ENCODE measurements at regions not wholly inside any gene's neighbourhood (a gene's known extent, or its start where the extent isn't known, plus 50 kb on each side); places are given as distances from the start of the nearest gene placed in this dataset.

DNA sequence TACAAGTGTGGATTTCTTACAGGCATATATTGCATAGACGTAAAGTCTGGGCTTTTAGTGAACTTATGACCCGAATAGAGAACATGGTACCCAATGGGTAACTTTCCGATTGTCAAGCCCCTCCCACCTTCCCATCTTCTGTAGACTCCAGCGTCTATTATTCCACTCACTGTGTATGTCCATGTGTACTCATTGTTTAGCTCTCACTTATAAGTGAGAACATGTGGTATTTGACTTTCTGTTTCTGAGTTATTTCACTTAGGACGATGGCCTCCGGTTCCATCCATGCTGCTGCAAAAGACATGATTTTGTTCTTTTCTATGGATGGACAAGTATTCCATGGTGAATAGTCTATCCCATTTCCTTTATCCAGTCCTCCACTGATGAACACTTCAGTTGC lies 306.4 kb downstream of the CD83 start (continued):
- TF ChIP-seq, protein P1, sequence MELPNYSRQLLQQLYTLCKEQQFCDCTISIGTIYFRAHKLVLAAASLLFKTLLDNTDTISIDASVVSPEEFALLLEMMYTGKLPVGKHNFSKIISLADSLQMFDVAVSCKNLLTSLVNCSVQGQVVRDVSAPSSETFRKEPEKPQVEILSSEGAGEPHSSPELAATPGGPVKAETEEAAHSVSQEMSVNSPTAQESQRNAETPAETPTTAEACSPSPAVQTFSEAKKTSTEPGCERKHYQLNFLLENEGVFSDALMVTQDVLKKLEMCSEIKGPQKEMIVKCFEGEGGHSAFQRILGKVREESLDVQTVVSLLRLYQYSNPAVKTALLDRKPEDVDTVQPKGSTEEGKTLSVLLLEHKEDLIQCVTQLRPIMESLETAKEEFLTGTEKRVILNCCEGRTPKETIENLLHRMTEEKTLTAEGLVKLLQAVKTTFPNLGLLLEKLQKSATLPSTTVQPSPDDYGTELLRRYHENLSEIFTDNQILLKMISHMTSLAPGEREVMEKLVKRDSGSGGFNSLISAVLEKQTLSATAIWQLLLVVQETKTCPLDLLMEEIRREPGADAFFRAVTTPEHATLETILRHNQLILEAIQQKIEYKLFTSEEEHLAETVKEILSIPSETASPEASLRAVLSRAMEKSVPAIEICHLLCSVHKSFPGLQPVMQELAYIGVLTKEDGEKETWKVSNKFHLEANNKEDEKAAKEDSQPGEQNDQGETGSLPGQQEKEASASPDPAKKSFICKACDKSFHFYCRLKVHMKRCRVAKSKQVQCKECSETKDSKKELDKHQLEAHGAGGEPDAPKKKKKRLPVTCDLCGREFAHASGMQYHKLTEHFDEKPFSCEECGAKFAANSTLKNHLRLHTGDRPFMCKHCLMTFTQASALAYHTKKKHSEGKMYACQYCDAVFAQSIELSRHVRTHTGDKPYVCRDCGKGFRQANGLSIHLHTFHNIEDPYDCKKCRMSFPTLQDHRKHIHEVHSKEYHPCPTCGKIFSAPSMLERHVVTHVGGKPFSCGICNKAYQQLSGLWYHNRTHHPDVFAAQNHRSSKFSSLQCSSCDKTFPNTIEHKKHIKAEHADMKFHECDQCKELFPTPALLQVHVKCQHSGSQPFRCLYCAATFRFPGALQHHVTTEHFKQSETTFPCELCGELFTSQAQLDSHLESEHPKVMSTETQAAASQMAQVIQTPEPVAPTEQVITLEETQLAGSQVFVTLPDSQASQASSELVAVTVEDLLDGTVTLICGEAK (IDR thresholded peaks at IDR 0.05; ENCODE audit: borderline replicate concordance) = no peak
- TF ChIP-seq GATAD2B (conservative IDR thresholded peaks at IDR 0.05; ENCODE audit: low read depth) (no peak), CBX3 (IDR thresholded peaks at IDR 0.05; ENCODE audit: borderline replicate concordance, low read depth) (no peak)
- TF ChIP-seq, protein P2, sequence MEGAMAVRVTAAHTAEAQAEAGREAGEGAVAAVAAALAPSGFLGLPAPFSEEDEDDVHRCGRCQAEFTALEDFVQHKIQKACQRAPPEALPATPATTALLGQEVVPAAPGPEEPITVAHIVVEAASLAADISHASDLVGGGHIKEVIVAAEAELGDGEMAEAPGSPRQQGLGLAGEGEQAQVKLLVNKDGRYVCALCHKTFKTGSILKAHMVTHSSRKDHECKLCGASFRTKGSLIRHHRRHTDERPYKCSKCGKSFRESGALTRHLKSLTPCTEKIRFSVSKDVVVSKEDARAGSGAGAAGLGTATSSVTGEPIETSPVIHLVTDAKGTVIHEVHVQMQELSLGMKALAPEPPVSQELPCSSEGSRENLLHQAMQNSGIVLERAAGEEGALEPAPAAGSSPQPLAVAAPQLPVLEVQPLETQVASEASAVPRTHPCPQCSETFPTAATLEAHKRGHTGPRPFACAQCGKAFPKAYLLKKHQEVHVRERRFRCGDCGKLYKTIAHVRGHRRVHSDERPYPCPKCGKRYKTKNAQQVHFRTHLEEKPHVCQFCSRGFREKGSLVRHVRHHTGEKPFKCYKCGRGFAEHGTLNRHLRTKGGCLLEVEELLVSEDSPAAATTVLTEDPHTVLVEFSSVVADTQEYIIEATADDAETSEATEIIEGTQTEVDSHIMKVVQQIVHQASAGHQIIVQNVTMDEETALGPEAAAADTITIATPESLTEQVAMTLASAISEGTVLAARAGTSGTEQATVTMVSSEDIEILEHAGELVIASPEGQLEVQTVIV (IDR thresholded peaks at IDR 0.05; ENCODE audit: borderline replicate concordance, partially characterized antibody) = no peak

DNA sequence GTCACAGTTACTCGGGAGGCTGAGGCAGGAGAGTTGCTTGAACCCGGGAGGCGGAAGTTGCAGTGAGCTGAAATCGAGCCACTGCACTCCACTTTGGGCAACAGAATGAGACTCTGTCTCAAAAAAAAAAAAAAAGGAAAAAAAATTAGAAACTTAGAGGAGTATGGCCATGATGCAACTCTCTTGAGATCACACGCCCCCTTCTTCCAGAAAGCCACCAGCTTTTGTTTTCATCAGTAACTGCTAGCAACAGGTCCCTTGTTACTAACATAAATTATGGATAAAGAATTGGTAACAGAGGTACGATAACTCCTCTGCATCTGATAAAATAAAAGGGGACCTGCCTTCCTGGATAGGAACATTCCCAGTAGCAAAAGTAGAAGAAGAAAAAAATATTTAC lies 308.2 kb downstream of the CD83 start:
- H3K27ac ChIP-seq (ENCODE audit: control insufficient read depth, insufficient read depth) = no peak overlapping the region
- ChIA-PET RAD21 (ENCODE audit: unreplicated experiment) (no interaction called here), CTCF (no interaction called here), POLR2A (no interaction called here), SMC1A (ENCODE audit: uncharacterized antibody, unreplicated experiment) (no interaction called here)
- intact Hi-C loops (cut with micrococcal nuclease; ENCODE audit: unreplicated experiment) (no loop called here), in situ Hi-C loops (cut with MboI) (no loop called here)
- H3K4me1 ChIP-seq (ENCODE audit: control insufficient read depth, insufficient read depth, low read length) = no peaks in the 10 kb centered on the region
- BruUV-seq (replicated peaks) = no TSS peak
- no peak for DNase-seq (ENCODE audit: low read depth, low spot score)
- 60% methylated on average over 6 of the region's 6 CpGs for WGBS (ENCODE audit: insufficient coverage, insufficient replicate concordance, low lambda C conversion rate, missing lambda C conversion rate)
- no peak overlapping the region for H3K4me3 ChIP-seq
- ATAC-seq = no peak
- H3K9ac ChIP-seq (ENCODE audit: control insufficient read depth, insufficient read depth, low read length) = no peak overlapping the region
- no peaks in the 10 kb centered on the region for H4K20me1 ChIP-seq (ENCODE audit: control insufficient read depth, insufficient read depth)
- no peak overlapping the region for H2AFZ ChIP-seq (ENCODE audit: control insufficient read depth, low read depth, low read length)
- no peak for FAIRE-seq
- H3K36me3 ChIP-seq (ENCODE audit: control insufficient read depth in 2 of 2, insufficient read depth in 2 of 2, low read length in 1 of 2) = no peaks in the 10 kb centered on the region
- no peaks in the 10 kb centered on the region for H3K9me3 ChIP-seq (replicated peaks; ENCODE audit: control insufficient read depth, insufficient read depth, low read length)
- H3K27me3 ChIP-seq (replicated peaks in 1 of 2; ENCODE audit: control insufficient read depth in 2 of 2, insufficient read depth in 2 of 2, low read length in 1 of 2) = no peaks in the 10 kb centered on the region; a peak in 1 of 4 replicates
- H3K79me2 ChIP-seq (ENCODE audit: control insufficient read depth, insufficient read depth, low read length) = no peaks in the 10 kb centered on the region
- H3K4me2 ChIP-seq (ENCODE audit: control insufficient read depth, insufficient read depth) = no peak overlapping the region
- TF ChIP-seq, protein P3, sequence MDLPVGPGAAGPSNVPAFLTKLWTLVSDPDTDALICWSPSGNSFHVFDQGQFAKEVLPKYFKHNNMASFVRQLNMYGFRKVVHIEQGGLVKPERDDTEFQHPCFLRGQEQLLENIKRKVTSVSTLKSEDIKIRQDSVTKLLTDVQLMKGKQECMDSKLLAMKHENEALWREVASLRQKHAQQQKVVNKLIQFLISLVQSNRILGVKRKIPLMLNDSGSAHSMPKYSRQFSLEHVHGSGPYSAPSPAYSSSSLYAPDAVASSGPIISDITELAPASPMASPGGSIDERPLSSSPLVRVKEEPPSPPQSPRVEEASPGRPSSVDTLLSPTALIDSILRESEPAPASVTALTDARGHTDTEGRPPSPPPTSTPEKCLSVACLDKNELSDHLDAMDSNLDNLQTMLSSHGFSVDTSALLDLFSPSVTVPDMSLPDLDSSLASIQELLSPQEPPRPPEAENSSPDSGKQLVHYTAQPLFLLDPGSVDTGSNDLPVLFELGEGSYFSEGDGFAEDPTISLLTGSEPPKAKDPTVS (IDR thresholded peaks at IDR 0.05; ENCODE audit: low read depth, low read length) = no peak
- TF ChIP-seq NR2F1 (conservative IDR thresholded peaks at IDR 0.05) (no peak), RAD21 (IDR thresholded peaks at IDR 0.05; ENCODE audit: insufficient read depth, low read depth, low read length) (no peak), POLR2AphosphoS2 (IDR thresholded peaks at IDR 0.05; ENCODE audit: low read depth, low read length) (no peak), NR2C2 (IDR thresholded peaks at IDR 0.05; ENCODE audit: borderline replicate concordance, control insufficient read depth, insufficient read length, low read depth) (no peak), ZZZ3 (IDR thresholded peaks at IDR 0.05; ENCODE audit: control insufficient read depth, insufficient read length, low read depth) (no peak), TARDBP (IDR thresholded peaks at IDR 0.05; ENCODE audit: borderline replicate concordance) (no peak), BRCA1 (IDR thresholded peaks at IDR 0.05; ENCODE audit: low read depth, low read length) (no peak), KDM1A (IDR thresholded peaks at IDR 0.05; ENCODE audit: borderline replicate concordance) (no peak), MEF2B (IDR thresholded peaks at IDR 0.05; ENCODE audit: partially characterized antibody, poor library complexity, severe bottlenecking) (no peak), HDAC6 (IDR thresholded peaks at IDR 0.05; ENCODE audit: unreplicated experiment) (no peak), SREBF2 (IDR thresholded peaks at IDR 0.05; ENCODE audit: low read length) (no peak), MTA3 (IDR thresholded peaks at IDR 0.05; ENCODE audit: borderline replicate concordance, low read length) (no peak)

All from GM12878 (cell line).